Keratinocyte (primary cell): ENCODE measurements at regions not wholly inside any gene's neighbourhood (a gene's known extent, or its start where the extent isn't known, plus 50 kb on each side); places are given as distances from the start of the nearest gene placed in this dataset.

Experiments used
- DNase-seq: peaks from one replicate; pipeline ENCODE4 v3.0.0-alpha.2; 2011; ENCODE audit warnings: low read depth, missing footprints, low spot score
- FAIRE-seq: peaks from 2 replicates; lab custom pipeline; 2011; peaks lifted over from hg19 to GRCh38; lab: Jason Lieb, UNC
- H2AFZ ChIP-seq: 2 replicates; pipeline ENCODE4 v1.6.0; 2012; ENCODE audit warnings: low read length, control low read depth, inconsistent platforms; ENCODE audit not compliant: control insufficient read depth
- H3K27ac ChIP-seq: 2 replicates; pipeline ENCODE4 v1.5.1; 2011; ENCODE audit warnings: low read length; ENCODE audit not compliant: control insufficient read depth, insufficient read depth
- H3K27me3 ChIP-seq: 3 replicates; pipeline ENCODE4 v1.6.0; 2011; ENCODE audit warnings: low read length; ENCODE audit not compliant: control insufficient read depth, insufficient read depth; ENCODE audit errors: extremely low read depth
- H3K36me3 ChIP-seq, 2 experiments: 2 replicates in 1 of 2; 3 replicates in 1 of 2; pipeline ENCODE4 v1.5.1; 2011; ENCODE audit warnings: low read length in 2 of 2, mild to moderate bottlenecking in 1 of 2; ENCODE audit not compliant: control insufficient read depth in 2 of 2, insufficient read depth in 2 of 2; ENCODE audit errors: extremely low read depth in 1 of 2
- H3K4me1 ChIP-seq: 3 replicates; pipeline ENCODE4 v1.5.1; 2011; ENCODE audit warnings: low read length; ENCODE audit not compliant: control insufficient read depth, insufficient read depth; ENCODE audit errors: extremely low read depth
- H3K4me2 ChIP-seq: 3 replicates; pipeline ENCODE4 v1.6.0; 2011; ENCODE audit warnings: low read depth, low read length; ENCODE audit not compliant: control insufficient read depth, insufficient read depth; ENCODE audit errors: extremely low read depth
- H3K4me3 ChIP-seq, 3 experiments: fragments of 200-600 bp in 1 of 3; sonication (generic) in 1 of 3; 2 replicates in 2 of 3; 3 replicates in 1 of 3; pipeline ENCODE4 v1.5.1; 2011 to 2016; ENCODE audit warnings: low read length in 3 of 3, mild to moderate bottlenecking in 3 of 3, control low read depth in 2 of 3, inconsistent platforms in 1 of 3, low read depth in 1 of 3, mixed read lengths in 1 of 3, mixed run types in 1 of 3, moderate library complexity in 1 of 3; ENCODE audit not compliant: control insufficient read depth in 2 of 3, insufficient read depth in 2 of 3; ENCODE audit errors: extremely low read depth in 1 of 3
- H3K79me2 ChIP-seq: 2 replicates; pipeline ENCODE4 v1.6.0; 2012; ENCODE audit warnings: low read length; ENCODE audit not compliant: control insufficient read depth, insufficient read depth
- H3K9ac ChIP-seq: 3 replicates; pipeline ENCODE4 v1.6.0; 2011; ENCODE audit warnings: low read length; ENCODE audit not compliant: control insufficient read depth, insufficient read depth; ENCODE audit errors: extremely low read depth
- H3K9me1 ChIP-seq: 3 replicates; pipeline ENCODE4 v1.6.0; 2011; ENCODE audit warnings: low read length; ENCODE audit not compliant: control insufficient read depth, insufficient read depth; ENCODE audit errors: extremely low read depth
- H3K9me3 ChIP-seq: 2 replicates; pipeline ENCODE4 v1.5.1; 2012; ENCODE audit warnings: low read depth, low read length; ENCODE audit not compliant: control insufficient read depth
- H4K20me1 ChIP-seq: 3 replicates; pipeline ENCODE4 v1.6.0; 2011; ENCODE audit warnings: low read length; ENCODE audit not compliant: control insufficient read depth, insufficient read depth; ENCODE audit errors: extremely low read depth
- EZH2 ChIP-seq: IDR thresholded peaks from one replicate; pipeline ENCODE4 v1.6.1; 2012; ENCODE audit warnings: inconsistent platforms, mild to moderate bottlenecking, low read length, moderate library complexity
- dilution Hi-C: fragments of 300-500 bp; cut with MboI; formaldehyde crosslinking; loops from one replicate; pipeline ENCODE4 v1.7.0; 2020; ENCODE audit warnings: low sequenced_read_pairs; ENCODE audit not compliant: extremely low pct_ligation_motif_present
- TF ChIP-seq, protein P1 (sequence below), 3 experiments: IDR thresholded peaks in 1 of 3; conservative IDR thresholded peaks in 1 of 3; optimal IDR thresholded peaks in 1 of 3; 2 replicates in 2 of 3; 3 replicates in 1 of 3; pipeline versions ENCODE3 to v1.5.1; 2011; ENCODE audit warnings: low read length in 3 of 3, mild to moderate bottlenecking in 3 of 3, moderate library complexity in 2 of 3, control low read depth in 1 of 3, inconsistent platforms in 1 of 3; ENCODE audit not compliant: insufficient read depth in 2 of 3; ENCODE audit errors: extremely low read depth in 1 of 3

DNA sequence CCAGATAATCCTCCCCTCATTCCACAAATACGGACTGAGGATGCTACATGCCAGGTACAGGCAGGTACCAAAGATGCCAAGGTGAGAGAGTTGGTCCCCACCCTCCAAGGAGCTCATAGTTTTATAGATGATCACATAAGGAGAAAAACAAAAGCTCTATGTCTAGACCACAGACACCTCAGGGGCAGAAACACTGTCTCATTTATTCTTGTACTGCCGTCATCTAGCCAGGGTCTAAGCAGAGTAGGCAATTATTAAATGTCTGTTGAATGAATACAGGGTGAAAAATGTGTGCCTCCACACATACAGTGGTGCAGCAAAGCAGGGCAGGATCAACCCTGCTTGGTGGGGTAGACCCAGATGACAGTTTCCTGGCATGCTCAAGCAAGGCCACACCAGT, 439.8 kb upstream of the JARID2 start:
- TF ChIP-seq, protein P1, sequence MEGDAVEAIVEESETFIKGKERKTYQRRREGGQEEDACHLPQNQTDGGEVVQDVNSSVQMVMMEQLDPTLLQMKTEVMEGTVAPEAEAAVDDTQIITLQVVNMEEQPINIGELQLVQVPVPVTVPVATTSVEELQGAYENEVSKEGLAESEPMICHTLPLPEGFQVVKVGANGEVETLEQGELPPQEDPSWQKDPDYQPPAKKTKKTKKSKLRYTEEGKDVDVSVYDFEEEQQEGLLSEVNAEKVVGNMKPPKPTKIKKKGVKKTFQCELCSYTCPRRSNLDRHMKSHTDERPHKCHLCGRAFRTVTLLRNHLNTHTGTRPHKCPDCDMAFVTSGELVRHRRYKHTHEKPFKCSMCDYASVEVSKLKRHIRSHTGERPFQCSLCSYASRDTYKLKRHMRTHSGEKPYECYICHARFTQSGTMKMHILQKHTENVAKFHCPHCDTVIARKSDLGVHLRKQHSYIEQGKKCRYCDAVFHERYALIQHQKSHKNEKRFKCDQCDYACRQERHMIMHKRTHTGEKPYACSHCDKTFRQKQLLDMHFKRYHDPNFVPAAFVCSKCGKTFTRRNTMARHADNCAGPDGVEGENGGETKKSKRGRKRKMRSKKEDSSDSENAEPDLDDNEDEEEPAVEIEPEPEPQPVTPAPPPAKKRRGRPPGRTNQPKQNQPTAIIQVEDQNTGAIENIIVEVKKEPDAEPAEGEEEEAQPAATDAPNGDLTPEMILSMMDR (optimal IDR thresholded peaks at IDR 0.05 in 1 of 3, IDR thresholded peaks at IDR 0.05 in 1 of 3, conservative IDR thresholded peaks at IDR 0.05 in 1 of 3; ENCODE audit: extremely low read depth in 1 of 3, insufficient read depth in 2 of 3, low read length in 3 of 3): no peak
- TF ChIP-seq EZH2: no peak
- Histone ChIP-seq H3K27ac (no peak overlapping the region), H3K9me1 (no peaks in the 10 kb centered on the region), H3K36me3 (no peaks in the 10 kb centered on the region), H3K4me2 (no peak overlapping the region), H4K20me1 (no peaks in the 10 kb centered on the region), H2AFZ (no peak overlapping the region), H3K4me1 (peaks cover 15% of the 10 kb centered on the region), H3K9me3 (no peaks in the 10 kb centered on the region), H3K79me2 (no peaks in the 10 kb centered on the region), H3K9ac (no peak overlapping the region), H3K27me3 (no peaks in the 10 kb centered on the region), H3K4me3 (no peak overlapping the region)
- dilution Hi-C loops: no loop called here
- DNase-seq (no peak), FAIRE-seq (no peak)

DNA sequence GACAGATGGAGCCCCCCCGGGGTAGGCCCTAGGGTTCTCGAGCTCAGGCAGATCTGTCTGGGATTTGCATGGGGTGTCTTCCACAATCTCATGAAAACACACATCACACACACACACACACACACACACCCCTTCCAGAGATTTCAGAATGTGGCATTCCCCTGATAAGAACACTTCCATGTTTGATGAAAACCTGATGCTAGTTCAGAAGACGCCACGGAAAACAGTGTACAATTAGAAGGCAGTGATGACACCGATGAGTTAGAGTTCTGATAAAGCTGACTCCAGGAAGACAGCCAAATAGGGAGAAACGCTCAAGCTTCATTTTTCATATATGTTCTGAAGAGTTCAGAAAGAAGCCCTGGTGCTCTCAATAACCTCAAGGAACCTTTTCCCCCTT, 438.7 kb upstream of the JARID2 start:
- no peaks in the 10 kb centered on the region for H3K9me3 ChIP-seq
- H3K4me1 ChIP-seq: peaks cover 15% of the 10 kb centered on the region
- H3K36me3 ChIP-seq: no peaks in the 10 kb centered on the region
- no peaks in the 10 kb centered on the region for H4K20me1 ChIP-seq
- no peak overlapping the region for H2AFZ ChIP-seq
- H3K79me2 ChIP-seq: no peaks in the 10 kb centered on the region
- H3K27ac ChIP-seq: no peak overlapping the region
- H3K4me3 ChIP-seq: no peak overlapping the region
- no peaks in the 10 kb centered on the region for H3K9me1 ChIP-seq
- no peaks in the 10 kb centered on the region for H3K27me3 ChIP-seq
- H3K4me2 ChIP-seq: no peak overlapping the region
- no peak for FAIRE-seq
- no peak for DNase-seq
- H3K9ac ChIP-seq: no peak overlapping the region
- TF ChIP-seq EZH2: no peak
- TF ChIP-seq, protein P1 (optimal IDR thresholded peaks at IDR 0.05 in 1 of 3, IDR thresholded peaks at IDR 0.05 in 1 of 3, conservative IDR thresholded peaks at IDR 0.05 in 1 of 3; ENCODE audit: extremely low read depth in 1 of 3, insufficient read depth in 2 of 3, low read length in 3 of 3): no peak
- dilution Hi-C loops: no loop called here
